Astrocyte of the cerebellum (primary cell): ENCODE measurements at regions not wholly inside any gene's neighbourhood (a gene's known extent, or its start where the extent isn't known, plus 50 kb on each side); places are given as distances from the start of the nearest gene placed in this dataset.
"Not testable (repeated sequence)": the region's sequence is repeated elsewhere in the genome, so short reads cannot be mapped to it uniquely, and the experiment has no call there.

Experiments
- DNase-seq: peaks from one replicate; pipeline ENCODE4 v3.0.0-alpha.2; 2011; ENCODE audit warnings: low read depth
- H3K4me3 ChIP-seq: 2 replicates; pipeline ENCODE4 v1.5.1; 2011; ENCODE audit warnings: mild to moderate bottlenecking, low read depth, low read length, moderate library complexity
- in situ Hi-C: cut with HindIII; loops from 2 replicates; pipeline ENCODE4 v1.10.0; 2017; ENCODE audit warnings: low sequenced_read_pairs
- TF ChIP-seq, protein P1 (sequence below): IDR thresholded peaks from 2 replicates; pipeline ENCODE4 v1.5.1; 2012; ENCODE audit warnings: low read length, low read depth, moderate library complexity, mild to moderate bottlenecking; ENCODE audit errors: missing control alignments

DNA sequence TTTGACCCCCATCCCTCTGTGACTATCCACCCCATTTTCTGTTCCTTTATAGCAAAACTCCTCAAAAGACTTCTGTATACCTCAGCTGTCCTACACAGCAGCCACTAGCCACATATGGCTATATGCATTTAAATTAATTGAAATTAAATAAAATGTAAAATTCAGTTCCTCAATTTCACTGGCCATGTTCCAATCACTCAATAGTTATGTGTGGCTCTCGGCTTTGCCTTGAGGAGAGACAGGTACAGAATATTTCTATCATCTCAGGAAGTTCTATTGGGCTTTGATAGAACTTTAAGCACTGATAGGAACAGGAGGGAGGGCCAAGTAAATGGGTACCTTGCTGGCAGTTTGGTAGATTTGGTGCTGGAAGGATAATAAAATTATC is 280.3 kb upstream of the AMIGO2 start:
- TF ChIP-seq, protein P1, sequence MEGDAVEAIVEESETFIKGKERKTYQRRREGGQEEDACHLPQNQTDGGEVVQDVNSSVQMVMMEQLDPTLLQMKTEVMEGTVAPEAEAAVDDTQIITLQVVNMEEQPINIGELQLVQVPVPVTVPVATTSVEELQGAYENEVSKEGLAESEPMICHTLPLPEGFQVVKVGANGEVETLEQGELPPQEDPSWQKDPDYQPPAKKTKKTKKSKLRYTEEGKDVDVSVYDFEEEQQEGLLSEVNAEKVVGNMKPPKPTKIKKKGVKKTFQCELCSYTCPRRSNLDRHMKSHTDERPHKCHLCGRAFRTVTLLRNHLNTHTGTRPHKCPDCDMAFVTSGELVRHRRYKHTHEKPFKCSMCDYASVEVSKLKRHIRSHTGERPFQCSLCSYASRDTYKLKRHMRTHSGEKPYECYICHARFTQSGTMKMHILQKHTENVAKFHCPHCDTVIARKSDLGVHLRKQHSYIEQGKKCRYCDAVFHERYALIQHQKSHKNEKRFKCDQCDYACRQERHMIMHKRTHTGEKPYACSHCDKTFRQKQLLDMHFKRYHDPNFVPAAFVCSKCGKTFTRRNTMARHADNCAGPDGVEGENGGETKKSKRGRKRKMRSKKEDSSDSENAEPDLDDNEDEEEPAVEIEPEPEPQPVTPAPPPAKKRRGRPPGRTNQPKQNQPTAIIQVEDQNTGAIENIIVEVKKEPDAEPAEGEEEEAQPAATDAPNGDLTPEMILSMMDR: no peak
- no peak for DNase-seq
- in situ Hi-C loops: no loop called here
- no peak overlapping the region for H3K4me3 ChIP-seq

DNA sequence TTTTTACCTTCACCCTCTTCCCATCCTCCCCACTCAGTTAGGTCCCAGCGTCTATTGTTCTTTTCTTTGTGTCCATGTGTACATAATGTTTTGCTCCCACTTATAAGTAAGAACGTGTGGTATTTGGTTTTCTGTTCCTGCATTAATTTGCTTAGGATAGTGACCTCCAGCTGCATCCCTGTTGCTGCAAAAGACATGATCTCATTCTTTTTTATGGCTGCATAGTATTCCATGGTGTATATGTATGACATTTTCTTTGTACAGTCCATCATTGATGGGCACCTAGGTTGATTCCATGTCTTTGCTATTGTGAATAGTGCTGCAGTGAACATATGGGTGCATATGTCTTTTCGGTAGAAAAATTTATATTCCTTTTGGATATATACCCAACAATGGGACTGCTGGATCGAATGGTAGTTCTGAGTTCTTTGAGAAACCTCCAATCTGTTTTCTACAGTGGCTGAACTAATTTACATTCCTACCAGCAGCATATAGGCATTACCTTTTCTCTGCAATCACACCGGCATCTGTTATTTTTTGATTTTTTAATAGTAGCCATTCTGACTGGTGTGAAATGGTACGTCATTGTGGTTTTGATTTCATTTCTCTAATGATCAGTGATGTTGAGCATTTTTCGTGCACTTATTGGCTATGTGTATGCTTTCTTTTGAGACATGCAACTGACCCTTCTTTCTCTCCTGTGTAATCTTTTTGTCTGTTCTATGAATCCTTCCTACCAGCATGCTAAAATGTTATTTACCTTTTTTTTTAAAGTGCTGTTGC is 279.7 kb upstream of the AMIGO2 start:
- H3K4me3 ChIP-seq: no peak overlapping the region
- DNase-seq: no peak
- in situ Hi-C loops: no loop called here
- TF ChIP-seq, protein P1: no peak

DNA sequence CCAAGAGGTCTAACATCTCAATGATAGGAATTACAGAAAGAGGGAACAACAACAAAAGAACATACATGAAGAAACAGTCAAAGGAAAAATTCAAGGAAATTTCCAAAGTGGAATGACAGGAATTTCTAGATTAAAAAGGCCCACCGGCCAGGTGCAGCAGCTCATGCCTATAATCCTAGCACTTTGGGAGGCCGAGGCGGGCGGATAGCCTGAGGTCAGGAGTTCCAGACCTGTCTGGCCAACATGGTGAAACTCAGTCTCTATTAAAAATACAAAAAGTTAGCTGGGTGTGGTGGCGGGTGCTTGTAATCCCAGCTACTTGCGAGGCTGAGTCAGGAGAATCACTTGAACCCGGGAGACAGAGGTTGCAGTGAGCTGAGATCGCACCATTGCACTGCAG is 277.2 kb upstream of the AMIGO2 start:
- H3K4me3 ChIP-seq, DNase-seq, in situ Hi-C loops: not testable (repeated sequence)

DNA sequence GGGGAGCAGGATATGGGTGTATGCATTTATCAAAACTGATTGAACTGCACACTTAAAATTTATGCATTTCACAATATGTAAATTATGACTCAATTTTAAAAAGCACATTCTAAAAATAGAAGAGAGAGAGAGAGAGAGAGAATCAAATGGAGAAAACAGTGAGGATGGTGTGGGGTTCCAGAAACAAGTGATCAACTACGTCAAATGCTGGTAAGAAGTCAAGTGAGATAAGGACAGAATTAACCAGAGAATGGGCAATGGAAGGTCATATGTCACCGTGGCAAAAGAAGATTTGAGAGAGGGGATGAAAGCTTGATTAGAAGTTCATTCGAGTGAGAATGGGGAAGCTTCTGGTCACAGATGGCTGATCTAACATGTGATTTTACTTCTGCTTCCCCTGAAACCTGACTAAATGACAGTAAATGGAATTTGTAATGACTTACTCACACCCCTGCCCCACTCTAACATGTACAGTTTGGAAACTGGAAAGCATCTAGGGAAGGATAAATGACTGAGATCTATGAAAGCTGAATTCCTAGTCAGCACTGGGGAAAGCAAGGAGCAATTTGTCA is 276.5 kb upstream of the AMIGO2 start:
- in situ Hi-C loops: no loop called here
- H3K4me3 ChIP-seq: no peak overlapping the region
- no peak for DNase-seq
- TF ChIP-seq, protein P1: no peak

DNA sequence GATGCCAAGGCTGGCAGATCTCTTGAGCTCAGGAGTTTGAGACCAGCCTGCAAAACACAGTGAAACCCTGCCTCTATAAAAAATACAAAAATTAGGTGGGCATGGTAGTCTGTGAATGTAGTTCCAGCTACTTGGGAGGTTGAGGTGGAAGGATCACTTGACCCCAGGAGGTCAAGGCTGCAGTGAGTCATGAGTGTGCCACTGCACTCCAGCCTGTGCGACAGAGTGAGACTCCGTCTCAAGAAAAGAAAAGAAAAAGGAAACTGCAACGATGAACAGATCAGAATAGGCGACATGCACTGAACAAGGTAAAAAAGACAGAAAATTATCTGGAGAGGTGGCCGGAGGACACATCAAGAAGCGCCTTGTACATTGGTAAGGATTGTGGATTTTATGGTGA is 273.7 kb upstream of the AMIGO2 start:
- in situ Hi-C loops: no loop called here
- H3K4me3 ChIP-seq: no peak overlapping the region
- TF ChIP-seq, protein P1: no peak
- no peak for DNase-seq

DNA sequence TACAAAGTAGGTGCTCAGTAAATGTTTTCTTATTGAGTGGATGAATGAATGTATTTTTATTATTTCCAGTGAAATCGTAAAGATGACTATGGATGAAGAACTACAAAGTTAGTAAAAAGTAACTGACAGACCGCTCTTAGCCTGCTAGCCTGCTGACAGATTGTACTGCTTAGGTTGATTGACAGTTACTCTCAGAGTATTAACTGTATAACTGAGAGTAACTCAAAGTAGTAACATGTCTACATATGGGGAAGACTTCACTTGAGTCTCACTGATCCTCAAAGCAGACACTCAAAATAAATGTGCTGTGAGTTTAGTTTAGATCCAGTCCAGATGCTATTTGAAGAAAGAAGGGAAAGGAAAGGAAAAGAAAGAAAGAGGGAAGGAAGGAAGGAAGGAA is 272.3 kb upstream of the AMIGO2 start:
- no peak for DNase-seq
- TF ChIP-seq, protein P1: no peak
- in situ Hi-C loops: no loop called here
- no peak overlapping the region for H3K4me3 ChIP-seq

DNA sequence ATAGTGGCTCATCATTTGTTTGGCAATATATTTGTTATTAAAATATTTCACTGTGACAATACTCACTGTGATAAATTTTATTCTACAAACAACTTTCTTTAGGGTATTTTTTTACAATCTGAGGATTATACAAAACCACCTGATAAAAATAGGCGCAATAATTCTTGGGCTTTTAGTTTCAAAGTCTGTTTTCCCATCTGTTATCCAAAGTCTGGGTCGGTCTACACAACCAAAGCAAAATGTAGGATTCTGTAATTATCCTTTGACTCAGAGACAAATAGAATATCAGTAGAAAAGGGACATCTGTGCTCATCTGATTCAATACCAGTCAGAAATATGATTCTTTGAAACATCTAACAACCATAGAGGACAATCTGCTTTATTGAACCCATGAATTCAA is 271.8 kb upstream of the AMIGO2 start:
- in situ Hi-C loops: no loop called here
- DNase-seq: no peak

More for the DNA sequence above, 271.8 kb upstream of the AMIGO2 start:
- TF ChIP-seq, protein P1: no peak
- H3K4me3 ChIP-seq: no peak overlapping the region
